ENCODE measurements at regions not wholly inside any gene's neighbourhood (a gene's known extent, or its start where the extent isn't known, plus 50 kb on each side); places are given as distances from the start of the nearest gene placed in this dataset.
"Not testable (repeated sequence)": the region's sequence is repeated elsewhere in the genome, so short reads cannot be mapped to it uniquely, and the experiment has no call there.

DNA sequence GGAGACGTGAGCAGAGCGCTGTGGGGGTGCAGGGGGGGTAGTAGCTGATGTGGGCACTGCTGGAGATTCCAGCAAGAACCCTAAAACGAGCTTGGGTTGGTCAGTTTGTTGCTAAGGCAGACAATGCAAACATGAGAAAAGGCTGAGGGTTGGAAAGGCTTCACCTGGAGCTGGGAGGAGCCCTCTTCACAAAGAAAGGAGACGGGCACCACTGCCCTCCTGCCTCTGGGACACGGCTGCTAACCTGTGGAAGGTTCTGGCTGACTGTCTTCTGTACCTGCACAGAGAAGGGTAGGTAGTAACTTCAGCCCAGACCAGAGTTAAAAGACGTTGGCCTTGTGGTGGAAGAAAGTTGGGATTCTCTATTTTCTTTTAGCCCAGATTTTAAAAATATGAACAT is 108.7 kb downstream of the SUCLA2 start:
- Histone ChIP-seq H3K27me3 (no peaks in the 10 kb centered on the region), H3K27ac (no peak overlapping the region), H3K4me1 (no peaks in the 10 kb centered on the region), H3K4me3 (no peak overlapping the region), H3K9me3 (replicated peaks) (no peaks in the 10 kb centered on the region), H3K36me3 (no peaks in the 10 kb centered on the region)
- DNase-seq: no peak

DNA sequence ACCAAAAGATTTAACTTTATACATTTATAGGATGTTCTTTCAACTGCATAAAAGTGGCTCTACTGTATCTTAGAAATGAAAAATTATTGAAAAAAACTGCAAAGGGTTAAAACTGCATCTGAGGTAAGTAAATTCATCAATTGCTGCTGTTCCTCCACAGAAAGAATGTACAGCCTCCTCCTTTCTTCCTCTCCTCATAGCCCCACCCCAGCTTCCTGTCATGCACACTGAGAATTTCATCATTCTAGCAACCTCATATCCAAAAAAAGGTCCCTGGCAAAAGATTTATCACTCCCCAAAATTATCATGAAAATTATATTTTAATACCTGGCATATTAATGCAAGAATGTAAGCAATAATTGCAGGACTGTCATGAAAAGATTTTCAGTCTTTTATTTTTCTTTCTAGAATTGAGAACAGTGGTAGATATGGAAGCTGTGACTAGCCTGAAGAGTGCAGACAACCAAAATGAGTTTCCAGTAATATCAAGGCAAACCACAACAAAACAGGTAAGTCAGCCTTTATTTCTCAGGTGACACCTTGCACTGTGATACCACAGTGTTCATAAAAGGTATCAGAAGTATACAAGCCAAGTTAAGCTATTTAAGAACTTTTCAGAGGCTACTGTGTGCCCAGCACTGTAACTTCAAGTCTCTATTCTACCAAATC is 110.8 kb downstream of the SUCLA2 start:
- no peaks in the 10 kb centered on the region for H3K4me1 ChIP-seq
- no peaks in the 10 kb centered on the region for H3K36me3 ChIP-seq
- H3K4me3 ChIP-seq: no peak overlapping the region
- DNase-seq: no peak
- no peaks in the 10 kb centered on the region for H3K9me3 ChIP-seq (replicated peaks)
- no peaks in the 10 kb centered on the region for H3K27me3 ChIP-seq
- H3K27ac ChIP-seq: no peak overlapping the region

DNA sequence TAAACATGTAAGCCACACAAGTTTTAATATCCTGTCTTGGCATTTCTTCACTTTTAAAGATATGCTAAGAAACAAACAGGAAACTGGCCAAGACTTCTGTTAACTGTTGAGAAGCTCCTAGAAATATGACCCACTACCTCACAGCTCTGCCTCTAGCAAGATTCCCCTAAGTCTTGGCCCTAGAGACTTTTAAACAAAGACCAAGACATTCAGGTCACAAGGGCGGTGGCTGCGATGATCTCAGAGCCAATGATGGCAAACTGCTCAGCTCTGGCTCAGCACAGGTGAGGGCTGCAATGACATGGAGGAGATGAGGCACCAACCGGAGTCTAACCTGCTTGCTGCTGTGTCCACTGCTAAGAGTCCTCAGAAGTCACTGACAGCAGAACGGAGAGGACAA is 114.8 kb downstream of the SUCLA2 start:
- no peaks in the 10 kb centered on the region for H3K36me3 ChIP-seq
- no peak overlapping the region for H3K4me3 ChIP-seq
- no peak overlapping the region for H3K27ac ChIP-seq
- DNase-seq: no peak
- H3K9me3 ChIP-seq (replicated peaks): no peaks in the 10 kb centered on the region
- H3K4me1 ChIP-seq: no peaks in the 10 kb centered on the region
- no peaks in the 10 kb centered on the region for H3K27me3 ChIP-seq

DNA sequence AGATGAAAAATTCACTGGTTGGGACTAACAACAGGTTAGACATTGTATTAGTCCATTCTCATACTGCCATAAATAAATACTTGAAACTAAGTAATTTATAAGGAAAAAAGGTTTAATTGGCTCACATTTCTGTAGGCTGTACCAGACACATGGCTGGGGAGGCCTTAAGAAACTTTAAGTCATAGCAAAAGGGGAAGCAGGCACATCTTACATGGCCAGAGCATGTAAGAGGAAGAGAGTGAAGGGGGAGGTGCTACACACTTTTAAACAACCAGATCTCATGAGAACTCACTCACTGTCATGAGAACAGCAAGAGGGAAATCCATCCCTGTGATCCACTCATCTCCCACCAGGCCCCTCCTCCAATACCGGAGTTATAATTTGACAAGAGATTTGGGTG is 125.9 kb downstream of the SUCLA2 start:
- no peaks in the 10 kb centered on the region; the same call in 1 of the 2 replicates for H3K9me3 ChIP-seq (replicated peaks)
- H3K27me3 ChIP-seq: no peaks in the 10 kb centered on the region
- H3K36me3 ChIP-seq: no peaks in the 10 kb centered on the region
- no peak overlapping the region for H3K27ac ChIP-seq
- no peaks in the 10 kb centered on the region for H3K4me1 ChIP-seq
- DNase-seq: no peak
- H3K4me3 ChIP-seq: no peak overlapping the region

DNA sequence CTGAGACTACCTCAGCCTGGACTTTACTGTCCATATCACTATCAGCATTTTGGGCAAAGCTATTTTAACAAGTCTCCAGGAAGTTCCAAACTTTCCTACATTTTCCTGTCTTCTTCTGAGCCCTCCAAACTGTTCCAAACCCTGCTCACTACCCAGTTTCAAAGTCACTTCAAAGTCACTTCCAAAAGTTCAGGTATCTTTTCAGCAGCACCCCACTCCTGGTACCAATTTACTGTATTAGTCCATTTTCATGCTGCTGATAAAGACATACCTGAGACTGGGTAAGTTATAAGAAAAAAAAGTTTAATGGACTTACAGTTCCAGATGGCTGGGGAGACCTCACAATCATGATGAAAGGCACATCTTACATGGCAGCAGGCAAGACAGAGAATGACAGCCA is 127.1 kb downstream of the SUCLA2 start:
- not testable (repeated sequence) for H3K27me3 ChIP-seq; H3K4me1 ChIP-seq; H3K36me3 ChIP-seq; H3K9me3 ChIP-seq (replicated peaks); DNase-seq; H3K27ac ChIP-seq; H3K4me3 ChIP-seq

DNA sequence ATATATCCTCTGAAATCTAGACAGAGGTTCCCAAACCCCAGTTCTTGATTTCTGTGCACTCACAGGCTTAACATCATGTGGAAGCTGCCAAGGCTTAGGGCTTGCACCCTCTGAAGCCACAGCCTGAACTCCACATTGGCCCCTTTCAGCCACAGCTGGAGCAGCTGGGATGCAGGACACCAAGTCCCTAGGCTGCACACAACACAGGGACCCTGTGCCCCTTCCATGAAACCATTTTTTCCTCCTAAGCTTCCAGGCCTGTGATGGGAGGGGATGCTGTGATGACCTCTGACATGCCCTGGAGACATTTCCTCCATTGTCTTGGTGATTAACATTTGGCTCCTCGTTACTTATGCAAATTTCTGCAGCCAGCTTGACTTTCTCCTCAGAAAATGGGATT is 127.8 kb downstream of the SUCLA2 start:
- H3K27me3 ChIP-seq; H3K27ac ChIP-seq; H3K36me3 ChIP-seq; H3K9me3 ChIP-seq (replicated peaks); H3K4me3 ChIP-seq; H3K4me1 ChIP-seq; DNase-seq: not testable (repeated sequence)

DNA sequence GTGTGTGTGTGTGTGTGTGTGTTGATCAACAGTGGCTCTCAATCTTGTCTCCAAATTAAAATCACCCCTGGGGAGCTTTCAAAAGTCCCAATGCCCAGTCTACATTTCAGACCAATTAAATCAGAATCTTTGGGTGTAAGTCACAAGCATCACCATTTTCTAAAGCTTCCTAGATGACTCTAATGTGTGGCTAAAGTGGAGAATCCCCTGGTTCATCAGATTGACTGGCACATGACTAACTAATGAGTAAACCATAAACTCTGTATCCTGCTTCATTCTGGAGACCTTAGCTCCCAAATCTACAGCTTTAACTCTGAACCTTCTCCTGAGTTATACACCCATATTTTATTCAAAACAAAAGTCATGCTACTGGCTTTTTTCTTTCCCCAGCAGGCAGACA is 131.3 kb downstream of the SUCLA2 start:
- Histone ChIP-seq H3K27me3 (no peaks in the 10 kb centered on the region), H3K4me1 (no peaks in the 10 kb centered on the region), H3K36me3 (no peaks in the 10 kb centered on the region), H3K4me3 (no peak overlapping the region), H3K27ac (no peak overlapping the region), H3K9me3 (replicated peaks) (no peaks in the 10 kb centered on the region; the same call in 1 of the 2 replicates)
- DNase-seq: no peak

DNA sequence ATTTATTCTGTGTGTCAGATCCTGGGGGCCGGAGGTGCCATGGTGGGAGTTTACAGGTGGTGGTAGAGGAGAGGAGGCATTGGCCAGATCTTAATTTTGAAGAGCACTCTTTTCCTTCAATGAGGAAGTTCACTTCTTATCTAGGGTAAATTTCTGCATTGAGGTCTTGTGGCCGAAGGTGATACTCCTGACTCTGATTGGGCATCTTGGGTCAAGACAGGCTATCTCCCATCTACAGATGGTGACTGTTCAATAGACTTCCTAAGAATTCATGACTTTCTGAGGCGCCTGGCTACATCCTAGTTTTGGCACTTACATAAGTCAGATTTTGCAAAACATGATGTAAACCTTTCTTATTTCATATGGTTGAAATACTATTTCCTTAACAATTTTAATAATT is 135.2 kb downstream of the SUCLA2 start:
- Histone ChIP-seq H3K4me3 (no peak overlapping the region), H3K4me1 (no peaks in the 10 kb centered on the region)

DNA sequence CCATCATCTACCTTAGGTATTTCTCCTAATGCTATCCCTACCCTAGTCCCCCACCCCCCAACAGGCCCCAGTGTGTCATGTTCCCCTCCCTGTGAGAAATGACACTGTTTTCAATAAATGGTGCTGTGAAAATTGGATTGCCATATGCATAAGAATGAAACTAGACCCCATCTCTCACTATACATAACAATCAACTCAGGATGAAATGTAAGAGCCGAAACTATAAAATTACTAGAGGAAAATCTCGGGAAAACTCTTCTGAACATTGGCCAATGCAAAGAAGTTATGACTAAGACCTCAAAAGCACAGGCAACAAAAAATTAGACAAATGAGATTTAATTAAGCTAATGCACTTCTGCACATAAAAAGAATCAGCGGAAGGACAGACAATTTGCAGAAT is 138.2 kb downstream of the SUCLA2 start:
- H3K9me3 ChIP-seq (replicated peaks): no peaks in the 10 kb centered on the region
- no peak overlapping the region for H3K27ac ChIP-seq
- no peaks in the 10 kb centered on the region for H3K27me3 ChIP-seq
- no peak overlapping the region; the same call in 1 of the 2 replicates for H3K4me3 ChIP-seq
- H3K4me1 ChIP-seq: no peaks in the 10 kb centered on the region
- no peak for DNase-seq
- H3K36me3 ChIP-seq: no peaks in the 10 kb centered on the region

More for the DNA sequence above, 135.2 kb downstream of the SUCLA2 start:
- no peaks in the 10 kb centered on the region for H3K9me3 ChIP-seq (replicated peaks)
- no peaks in the 10 kb centered on the region for H3K27me3 ChIP-seq
- no peaks in the 10 kb centered on the region for H3K36me3 ChIP-seq
- H3K27ac ChIP-seq: no peak overlapping the region
- DNase-seq: no peak

DNA sequence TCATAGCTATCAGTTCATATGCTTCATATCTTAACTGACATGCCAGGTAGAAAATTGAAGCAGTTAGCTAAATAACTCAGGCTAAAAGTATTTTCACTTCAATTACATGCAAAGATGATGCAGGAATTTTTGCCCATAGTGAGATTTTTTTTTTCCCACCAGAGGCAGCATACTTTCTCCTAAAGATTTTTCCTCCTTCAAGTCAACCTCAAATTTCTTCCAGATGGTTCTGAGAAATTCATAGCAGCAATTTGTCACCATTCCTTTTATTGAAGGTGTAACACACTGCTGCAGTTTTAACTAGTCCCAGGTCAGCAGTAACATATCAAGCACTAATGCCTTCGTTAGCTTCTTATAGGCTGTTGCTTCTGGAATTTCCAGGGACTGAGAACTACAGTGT is 141.9 kb downstream of the SUCLA2 start:
- no peaks in the 10 kb centered on the region for H3K36me3 ChIP-seq
- H3K9me3 ChIP-seq (replicated peaks): no peaks in the 10 kb centered on the region
- H3K4me3 ChIP-seq: no peak overlapping the region
- no peaks in the 10 kb centered on the region for H3K27me3 ChIP-seq
- no peak for DNase-seq
- H3K4me1 ChIP-seq: no peaks in the 10 kb centered on the region
- H3K27ac ChIP-seq: no peak overlapping the region

DNA sequence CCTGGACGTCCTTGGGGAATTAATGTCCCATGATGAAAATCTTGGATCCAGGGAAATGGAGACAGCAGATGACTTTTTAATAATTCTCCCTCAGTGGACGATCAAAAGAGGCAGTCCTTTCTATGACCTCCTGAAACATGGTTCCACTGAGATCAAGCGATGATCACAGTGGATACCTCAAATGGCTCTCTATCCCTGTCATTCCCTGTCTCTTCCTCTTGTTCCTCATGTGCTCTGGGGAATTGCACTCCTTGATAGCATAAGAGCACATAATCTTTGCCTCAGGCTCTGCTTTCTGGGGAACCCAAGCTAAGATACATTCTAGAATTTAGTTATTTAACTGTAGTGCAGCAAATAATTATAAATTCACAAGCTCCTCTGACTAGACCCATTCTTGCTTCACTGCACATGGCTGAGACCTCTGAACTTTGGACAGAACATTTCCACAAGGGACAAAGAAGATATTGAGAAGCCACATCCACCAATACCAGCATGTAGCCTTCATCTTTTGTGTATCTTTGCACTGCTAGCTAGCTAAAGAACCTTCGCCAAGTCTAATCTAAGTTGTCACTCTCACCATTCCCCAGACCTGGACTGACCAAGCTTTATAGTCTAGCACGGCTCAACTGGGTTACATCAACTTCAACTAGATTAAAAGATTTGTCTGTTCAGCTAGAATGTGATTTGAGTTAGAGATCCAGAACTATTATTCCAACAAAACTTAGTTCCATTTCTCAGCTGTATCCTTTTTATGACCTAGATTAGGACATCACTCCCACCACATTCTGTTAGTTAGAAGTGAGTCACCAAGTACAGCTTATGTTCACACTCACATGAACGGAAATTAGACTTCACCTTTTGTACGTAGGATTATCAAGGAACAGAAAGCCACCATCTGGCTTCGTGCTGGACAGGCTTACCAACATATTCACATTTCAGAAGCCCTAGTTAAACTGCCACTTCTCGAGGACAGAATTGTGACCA is 142.7 kb downstream of the SUCLA2 start:
- H3K27ac ChIP-seq: no peak overlapping the region
- no peaks in the 10 kb centered on the region for H3K9me3 ChIP-seq (replicated peaks)
- no peaks in the 10 kb centered on the region for H3K27me3 ChIP-seq
- no peak overlapping the region for H3K4me3 ChIP-seq
- no peak for DNase-seq
- H3K36me3 ChIP-seq: no peaks in the 10 kb centered on the region
- H3K4me1 ChIP-seq: no peaks in the 10 kb centered on the region

DNA sequence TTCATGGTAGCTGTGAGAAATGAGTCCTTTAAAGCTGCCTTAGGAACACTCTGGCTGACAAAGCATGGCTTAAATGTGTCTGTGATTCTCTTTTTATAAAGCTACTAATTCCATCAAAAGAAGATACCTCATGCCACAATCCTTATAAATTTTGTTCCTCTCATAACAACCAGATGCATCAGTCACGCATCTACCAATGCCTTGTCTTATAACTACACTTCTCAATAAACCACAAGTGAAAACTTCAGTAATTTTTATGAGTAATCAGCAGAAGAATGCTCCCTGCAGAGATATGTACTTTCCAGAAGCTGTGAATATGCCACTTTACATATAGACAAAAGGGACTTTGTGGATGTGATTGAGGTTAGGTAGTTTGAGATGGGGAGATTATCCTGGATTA is 147.8 kb downstream of the SUCLA2 start:
- no peak for DNase-seq
- Histone ChIP-seq H3K27ac (no peak overlapping the region), H3K4me1 (no peaks in the 10 kb centered on the region), H3K4me3 (no peak overlapping the region), H3K27me3 (no peaks in the 10 kb centered on the region), H3K36me3 (no peaks in the 10 kb centered on the region), H3K9me3 (replicated peaks) (no peaks in the 10 kb centered on the region)

DNA sequence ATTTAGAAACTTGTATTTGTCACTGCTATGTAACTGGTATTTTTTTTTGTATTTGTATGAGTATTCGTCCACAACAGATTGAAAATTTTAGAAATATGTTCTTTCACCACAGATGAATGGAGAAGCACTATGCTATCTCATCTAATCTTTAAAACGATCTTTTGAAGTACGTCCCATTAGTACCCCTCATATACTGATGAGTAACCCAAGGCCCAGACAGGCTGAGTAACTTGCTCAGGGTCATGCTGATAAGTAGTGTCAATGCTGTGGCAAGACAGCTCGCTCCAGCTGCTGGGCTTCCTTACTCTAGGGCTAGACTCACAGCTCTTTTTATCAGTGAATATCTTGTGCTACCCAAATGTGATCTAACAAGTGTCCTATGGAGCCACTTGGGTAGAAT is 154.2 kb downstream of the SUCLA2 start:
- no peaks in the 10 kb centered on the region for H3K4me1 ChIP-seq
- no peak overlapping the region for H3K4me3 ChIP-seq
- no peaks in the 10 kb centered on the region for H3K9me3 ChIP-seq (replicated peaks)
- no peaks in the 10 kb centered on the region for H3K36me3 ChIP-seq
- no peak for DNase-seq
- no peaks in the 10 kb centered on the region for H3K27me3 ChIP-seq
- H3K27ac ChIP-seq: no peak overlapping the region

DNA sequence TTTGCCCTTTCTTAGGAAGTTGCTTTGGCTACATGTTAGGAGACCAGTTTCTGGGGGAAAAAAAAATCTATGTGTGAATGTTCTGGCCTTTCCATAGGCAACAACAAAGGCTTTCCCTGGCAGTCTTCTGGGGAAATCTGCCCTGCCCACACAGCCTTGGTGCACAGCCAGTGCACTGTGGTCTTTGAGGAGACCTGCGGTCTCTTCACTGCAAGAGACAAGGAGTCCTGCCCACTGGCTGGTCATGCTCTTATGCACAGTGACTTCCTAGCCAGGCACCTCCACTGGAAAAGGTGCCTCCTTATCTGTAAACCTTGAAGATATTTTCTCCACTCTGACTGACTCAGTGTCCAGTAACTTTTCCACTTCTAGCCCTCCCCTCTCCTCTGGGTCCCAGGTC is 155.1 kb downstream of the SUCLA2 start:
- DNase-seq: no peak
- no peak overlapping the region for H3K27ac ChIP-seq
- H3K27me3 ChIP-seq: no peaks in the 10 kb centered on the region
- H3K9me3 ChIP-seq (replicated peaks): no peaks in the 10 kb centered on the region
- H3K4me1 ChIP-seq: no peaks in the 10 kb centered on the region
- no peak overlapping the region for H3K4me3 ChIP-seq
- H3K36me3 ChIP-seq: no peaks in the 10 kb centered on the region

DNA sequence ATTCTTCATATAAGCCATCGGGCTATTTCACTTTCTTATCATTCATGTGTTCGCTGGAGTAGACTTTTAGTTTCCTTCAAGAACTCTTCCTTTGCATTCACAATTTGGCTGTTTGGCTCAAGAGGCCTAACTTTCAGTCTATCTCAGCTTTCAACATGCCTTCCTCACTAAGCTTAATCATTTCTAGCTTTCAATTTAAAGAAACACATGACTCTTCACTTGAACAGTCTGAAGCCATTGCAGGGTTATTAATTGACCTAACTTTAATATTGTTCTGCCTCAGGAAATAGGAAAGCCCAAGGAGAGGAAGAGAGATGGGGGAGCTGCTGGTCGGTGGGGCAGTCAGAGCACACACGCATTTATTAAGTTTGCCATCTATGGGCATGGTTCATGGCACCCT is 158.1 kb downstream of the SUCLA2 start:
- no peaks in the 10 kb centered on the region for H3K27me3 ChIP-seq
- H3K27ac ChIP-seq: no peak overlapping the region
- no peak for DNase-seq
- H3K4me3 ChIP-seq: no peak overlapping the region
- no peaks in the 10 kb centered on the region for H3K36me3 ChIP-seq
- no peaks in the 10 kb centered on the region for H3K9me3 ChIP-seq (replicated peaks)
- no peaks in the 10 kb centered on the region for H3K4me1 ChIP-seq
